ENCODE measurements at regions not wholly inside any gene's neighbourhood (a gene's known extent, or its start where the extent isn't known, plus 50 kb on each side); places are given as distances from the start of the nearest gene placed in this dataset.

- peaks cover 0 to 3% (median 0%) of the 10 kb centered on the region in 3 donors for H3K9me3 ChIP-seq (ENCODE audit: control insufficient read depth in 2 of 3, insufficient read depth in 1 of 3, low read length in 3 of 3)
- no peak overlapping the region for H3K27ac ChIP-seq (ENCODE audit: low read depth in 2 of 2, low read length in 2 of 2)
- H3K36me3 ChIP-seq (ENCODE audit: control insufficient read depth in 2 of 3, insufficient read depth in 3 of 3, low read length in 3 of 3): no peaks in the 10 kb centered on the region
- TF ChIP-seq, protein P1, sequence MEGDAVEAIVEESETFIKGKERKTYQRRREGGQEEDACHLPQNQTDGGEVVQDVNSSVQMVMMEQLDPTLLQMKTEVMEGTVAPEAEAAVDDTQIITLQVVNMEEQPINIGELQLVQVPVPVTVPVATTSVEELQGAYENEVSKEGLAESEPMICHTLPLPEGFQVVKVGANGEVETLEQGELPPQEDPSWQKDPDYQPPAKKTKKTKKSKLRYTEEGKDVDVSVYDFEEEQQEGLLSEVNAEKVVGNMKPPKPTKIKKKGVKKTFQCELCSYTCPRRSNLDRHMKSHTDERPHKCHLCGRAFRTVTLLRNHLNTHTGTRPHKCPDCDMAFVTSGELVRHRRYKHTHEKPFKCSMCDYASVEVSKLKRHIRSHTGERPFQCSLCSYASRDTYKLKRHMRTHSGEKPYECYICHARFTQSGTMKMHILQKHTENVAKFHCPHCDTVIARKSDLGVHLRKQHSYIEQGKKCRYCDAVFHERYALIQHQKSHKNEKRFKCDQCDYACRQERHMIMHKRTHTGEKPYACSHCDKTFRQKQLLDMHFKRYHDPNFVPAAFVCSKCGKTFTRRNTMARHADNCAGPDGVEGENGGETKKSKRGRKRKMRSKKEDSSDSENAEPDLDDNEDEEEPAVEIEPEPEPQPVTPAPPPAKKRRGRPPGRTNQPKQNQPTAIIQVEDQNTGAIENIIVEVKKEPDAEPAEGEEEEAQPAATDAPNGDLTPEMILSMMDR (IDR thresholded peaks at IDR 0.05; ENCODE audit: borderline replicate concordance, extremely low read depth, insufficient read depth): no peak
- FAIRE-seq: no peak
- DNase-seq: no peak
- no peak overlapping the region for H3K4me3 ChIP-seq (ENCODE audit: low read length in 3 of 3)
- no peaks in the 10 kb centered on the region for H3K27me3 ChIP-seq (ENCODE audit: control insufficient read depth, insufficient read depth, low read length)
- no peaks in the 10 kb centered on the region for H3K4me1 ChIP-seq (ENCODE audit: control insufficient read depth in 2 of 3, insufficient read depth in 2 of 3, low read depth in 1 of 3, low read length in 3 of 3)
- no peak overlapping the region for H3K9ac ChIP-seq (ENCODE audit: low read length in 3 of 3)
- intact Hi-C loops (cut with DNase I): no loop called here
Observed at GRCh38 chr11:87392665-87393064, 354.9 kb downstream of the TMEM135 start.

GRCh38 chr11:87391496-87391895 lies 353.8 kb downstream of the TMEM135 start:
- no peak for FAIRE-seq

DNA sequence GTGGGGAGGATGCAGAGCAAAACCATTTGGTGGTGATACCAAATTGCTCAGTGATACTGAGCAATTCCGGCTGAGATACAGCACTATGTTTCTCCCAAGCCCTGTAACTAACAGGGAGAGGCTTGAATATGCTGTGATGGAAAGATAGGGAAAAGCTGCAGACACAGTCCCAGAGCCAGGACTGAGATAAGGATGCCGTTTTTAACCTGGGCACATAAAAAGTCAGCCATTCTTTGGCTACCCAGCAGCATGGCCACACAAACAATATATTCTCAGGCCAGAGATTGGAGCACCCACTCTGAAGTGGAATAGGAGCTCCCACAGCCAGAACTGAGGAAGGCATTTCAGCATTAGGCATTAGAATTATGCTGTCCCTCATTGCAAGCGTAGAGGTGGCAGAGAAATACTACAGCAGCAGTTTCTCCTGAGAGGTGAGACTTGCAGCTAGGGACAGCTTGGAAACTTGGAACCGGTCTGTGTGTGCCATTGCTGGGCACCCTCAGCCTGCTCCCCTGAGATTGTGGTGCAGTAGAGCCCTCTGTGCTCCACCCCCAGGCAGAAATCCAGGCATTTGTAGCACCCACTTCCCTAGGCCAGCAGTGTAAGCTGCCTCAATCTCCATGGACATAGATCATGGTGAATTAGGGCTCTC lies 346.5 kb downstream of the TMEM135 start:
- Histone ChIP-seq H3K9me3 (ENCODE audit: control insufficient read depth in 2 of 3, insufficient read depth in 1 of 3, low read length in 3 of 3) (no peaks in the 10 kb centered on the region), H3K27me3 (ENCODE audit: control insufficient read depth, insufficient read depth, low read length) (no peaks in the 10 kb centered on the region), H3K9ac (ENCODE audit: low read length in 3 of 3) (no peak overlapping the region), H3K4me1 (ENCODE audit: control insufficient read depth in 2 of 3, insufficient read depth in 2 of 3, low read depth in 1 of 3, low read length in 3 of 3) (no peaks in the 10 kb centered on the region), H3K27ac (ENCODE audit: low read depth in 2 of 2, low read length in 2 of 2) (no peak overlapping the region), H3K36me3 (ENCODE audit: control insufficient read depth in 2 of 3, insufficient read depth in 3 of 3, low read length in 3 of 3) (no peaks in the 10 kb centered on the region), H3K4me3 (ENCODE audit: low read length in 3 of 3) (no peak overlapping the region)
- TF ChIP-seq, protein P1 (IDR thresholded peaks at IDR 0.05; ENCODE audit: borderline replicate concordance, extremely low read depth, insufficient read depth): no peak
- intact Hi-C loops (cut with DNase I): no loop called here
- no peak for FAIRE-seq
- DNase-seq: no peak

More at GRCh38 chr11:87391496-87391895, 353.8 kb downstream of the TMEM135 start:
- no peaks in the 10 kb centered on the region for H3K27me3 ChIP-seq (ENCODE audit: control insufficient read depth, insufficient read depth, low read length)
- no peaks in the 10 kb centered on the region for H3K4me1 ChIP-seq (ENCODE audit: control insufficient read depth in 2 of 3, insufficient read depth in 2 of 3, low read depth in 1 of 3, low read length in 3 of 3)
- no peaks in the 10 kb centered on the region for H3K36me3 ChIP-seq (ENCODE audit: control insufficient read depth in 2 of 3, insufficient read depth in 3 of 3, low read length in 3 of 3)
- DNase-seq: no peak
- peaks cover 0 to 3% (median 0%) of the 10 kb centered on the region in 3 donors for H3K9me3 ChIP-seq (ENCODE audit: control insufficient read depth in 2 of 3, insufficient read depth in 1 of 3, low read length in 3 of 3)
- no peak overlapping the region for H3K27ac ChIP-seq (ENCODE audit: low read depth in 2 of 2, low read length in 2 of 2)
- intact Hi-C loops (cut with DNase I): no loop called here
- no peak overlapping the region for H3K9ac ChIP-seq (ENCODE audit: low read length in 3 of 3)
- no peak overlapping the region for H3K4me3 ChIP-seq (ENCODE audit: low read length in 3 of 3)
- TF ChIP-seq, protein P1 (IDR thresholded peaks at IDR 0.05; ENCODE audit: borderline replicate concordance, extremely low read depth, insufficient read depth): no peak
